ENCODE measurements at regions not wholly inside any gene's neighbourhood (a gene's known extent, or its start where the extent isn't known, plus 50 kb on each side); places are given as distances from the start of the nearest gene placed in this dataset.

DNA sequence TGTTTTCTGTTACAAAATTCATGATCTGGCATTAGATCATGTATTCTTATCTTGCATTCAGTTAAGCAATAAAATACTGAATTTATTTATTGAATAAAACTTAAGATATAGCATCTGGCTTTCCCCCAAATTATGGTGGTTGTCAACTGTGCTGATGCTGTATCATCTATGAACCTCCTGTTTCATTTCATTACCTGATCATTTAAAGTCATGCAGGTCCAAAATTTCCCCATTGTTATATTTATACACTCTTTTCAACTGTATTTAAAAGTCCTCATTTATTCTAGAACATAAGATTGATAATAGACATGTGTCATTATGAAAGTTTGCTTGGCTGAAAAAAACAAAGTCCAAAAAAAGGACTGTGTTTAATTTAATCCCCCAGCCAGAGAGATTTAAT lies 627.4 kb upstream of the ADGRB3 start:
- Histone ChIP-seq H3K4me2 (ENCODE audit: low read length) (no peak overlapping the region), H2AFZ (ENCODE audit: low read depth, low read length) (no peak overlapping the region)

DNA sequence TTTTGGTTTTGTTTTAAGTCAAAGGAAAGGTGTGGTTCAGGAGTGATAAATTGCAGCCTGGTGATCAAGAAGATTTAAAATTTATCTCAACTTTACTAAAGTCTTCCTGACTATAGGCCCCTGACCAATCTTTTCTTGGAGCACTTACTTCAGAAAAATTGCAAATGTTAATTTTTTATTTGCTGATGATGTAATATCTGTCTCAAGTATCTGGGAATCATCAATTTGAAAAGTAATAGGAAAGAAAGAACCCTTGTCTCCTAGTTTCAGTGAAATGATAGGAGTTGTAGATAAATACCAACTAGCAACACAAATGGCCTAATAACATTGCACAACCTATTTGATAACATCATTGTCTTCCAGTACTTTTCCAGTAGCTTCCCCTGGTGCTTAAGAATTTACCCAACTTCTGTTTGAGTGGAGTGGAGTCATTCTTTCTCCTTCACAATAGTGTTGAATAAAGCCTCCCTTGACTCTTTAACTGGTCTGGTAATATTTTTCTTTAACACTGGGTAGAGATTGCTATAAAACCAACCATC lies 648.3 kb upstream of the ADGRB3 start:
- H2AFZ ChIP-seq (ENCODE audit: low read depth, low read length) = no peak overlapping the region
- no peak overlapping the region for H3K4me2 ChIP-seq (ENCODE audit: low read length)
- H3K4me3 ChIP-seq (ENCODE audit: low read length) = no peak overlapping the region
- TF ChIP-seq EZH2phosphoT487 (IDR thresholded peaks at IDR 0.05; ENCODE audit: low read depth) = no peak
- TF ChIP-seq, protein P1, sequence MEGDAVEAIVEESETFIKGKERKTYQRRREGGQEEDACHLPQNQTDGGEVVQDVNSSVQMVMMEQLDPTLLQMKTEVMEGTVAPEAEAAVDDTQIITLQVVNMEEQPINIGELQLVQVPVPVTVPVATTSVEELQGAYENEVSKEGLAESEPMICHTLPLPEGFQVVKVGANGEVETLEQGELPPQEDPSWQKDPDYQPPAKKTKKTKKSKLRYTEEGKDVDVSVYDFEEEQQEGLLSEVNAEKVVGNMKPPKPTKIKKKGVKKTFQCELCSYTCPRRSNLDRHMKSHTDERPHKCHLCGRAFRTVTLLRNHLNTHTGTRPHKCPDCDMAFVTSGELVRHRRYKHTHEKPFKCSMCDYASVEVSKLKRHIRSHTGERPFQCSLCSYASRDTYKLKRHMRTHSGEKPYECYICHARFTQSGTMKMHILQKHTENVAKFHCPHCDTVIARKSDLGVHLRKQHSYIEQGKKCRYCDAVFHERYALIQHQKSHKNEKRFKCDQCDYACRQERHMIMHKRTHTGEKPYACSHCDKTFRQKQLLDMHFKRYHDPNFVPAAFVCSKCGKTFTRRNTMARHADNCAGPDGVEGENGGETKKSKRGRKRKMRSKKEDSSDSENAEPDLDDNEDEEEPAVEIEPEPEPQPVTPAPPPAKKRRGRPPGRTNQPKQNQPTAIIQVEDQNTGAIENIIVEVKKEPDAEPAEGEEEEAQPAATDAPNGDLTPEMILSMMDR (IDR thresholded peaks at IDR 0.05; ENCODE audit: low read depth, low read length) = no peak
- H3K9ac ChIP-seq (ENCODE audit: low read length) = no peak overlapping the region
- H3K27me3 ChIP-seq (ENCODE audit: low read depth, low read length) = no peaks in the 10 kb centered on the region
- no peaks in the 10 kb centered on the region for H3K4me1 ChIP-seq (ENCODE audit: low read length)
- H3K9me3 ChIP-seq (ENCODE audit: insufficient read depth, low read length) = no peaks in the 10 kb centered on the region
- no peaks in the 10 kb centered on the region for H3K36me3 ChIP-seq (replicated peaks; ENCODE audit: low read depth, low read length)
- no peaks in the 10 kb centered on the region for H4K20me1 ChIP-seq (ENCODE audit: insufficient read depth, low read length)
- no peak overlapping the region for H3K27ac ChIP-seq (ENCODE audit: low read length)
- H3K79me2 ChIP-seq (ENCODE audit: low read length) = no peaks in the 10 kb centered on the region

More for the DNA sequence above, 627.4 kb upstream of the ADGRB3 start:
- H3K4me1 ChIP-seq (ENCODE audit: low read length) = no peaks in the 10 kb centered on the region
- H3K9ac ChIP-seq (ENCODE audit: low read length) = no peak overlapping the region
- no peak overlapping the region for H3K27ac ChIP-seq (ENCODE audit: low read length)
- no peaks in the 10 kb centered on the region for H3K36me3 ChIP-seq (replicated peaks; ENCODE audit: low read depth, low read length)
- no peaks in the 10 kb centered on the region for H4K20me1 ChIP-seq (ENCODE audit: insufficient read depth, low read length)
- no peaks in the 10 kb centered on the region for H3K79me2 ChIP-seq (ENCODE audit: low read length)
- TF ChIP-seq, protein P1 (IDR thresholded peaks at IDR 0.05; ENCODE audit: low read depth, low read length) = no peak
- no peaks in the 10 kb centered on the region for H3K27me3 ChIP-seq (ENCODE audit: low read depth, low read length)
- no peak overlapping the region for H3K4me3 ChIP-seq (ENCODE audit: low read length)
- no peaks in the 10 kb centered on the region for H3K9me3 ChIP-seq (ENCODE audit: insufficient read depth, low read length)

- no peak overlapping the region for H2AFZ ChIP-seq (ENCODE audit: low read depth, low read length)
- no peaks in the 10 kb centered on the region for H3K27me3 ChIP-seq (ENCODE audit: low read depth, low read length)
Measured at GRCh38 chr6:67976486-67976885, 658.6 kb upstream of the ADGRB3 start.

GRCh38 chr6:67974931-67975330 lies 660.2 kb upstream of the ADGRB3 start:
- H3K4me3 ChIP-seq (ENCODE audit: low read length) = no peak overlapping the region
- H3K27ac ChIP-seq (ENCODE audit: low read length) = no peak overlapping the region
- H3K27me3 ChIP-seq (ENCODE audit: low read depth, low read length) = no peaks in the 10 kb centered on the region
- H3K36me3 ChIP-seq (replicated peaks; ENCODE audit: low read depth, low read length) = no peaks in the 10 kb centered on the region
- no peak overlapping the region for H3K4me2 ChIP-seq (ENCODE audit: low read length)
- TF ChIP-seq, protein P1 (IDR thresholded peaks at IDR 0.05; ENCODE audit: low read depth, low read length) = no peak
- TF ChIP-seq EZH2phosphoT487 (IDR thresholded peaks at IDR 0.05; ENCODE audit: low read depth) = no peak
- no peaks in the 10 kb centered on the region for H3K79me2 ChIP-seq (ENCODE audit: low read length)
- H4K20me1 ChIP-seq (ENCODE audit: insufficient read depth, low read length) = no peaks in the 10 kb centered on the region
- H2AFZ ChIP-seq (ENCODE audit: low read depth, low read length) = no peak overlapping the region
- H3K9ac ChIP-seq (ENCODE audit: low read length) = no peak overlapping the region
- H3K9me3 ChIP-seq (ENCODE audit: insufficient read depth, low read length) = no peaks in the 10 kb centered on the region
- peaks cover 6% of the 10 kb centered on the region; the same call in 1 of the 2 replicates for H3K4me1 ChIP-seq (ENCODE audit: low read length)

More at GRCh38 chr6:67976486-67976885, 658.6 kb upstream of the ADGRB3 start:
- Histone ChIP-seq H3K9me3 (ENCODE audit: insufficient read depth, low read length) (no peaks in the 10 kb centered on the region), H3K4me1 (ENCODE audit: low read length) (peaks cover 6% of the 10 kb centered on the region; the same call in 1 of the 2 replicates), H3K36me3 (replicated peaks; ENCODE audit: low read depth, low read length) (no peaks in the 10 kb centered on the region), H4K20me1 (ENCODE audit: insufficient read depth, low read length) (no peaks in the 10 kb centered on the region), H3K4me3 (ENCODE audit: low read length) (no peak overlapping the region), H3K27ac (ENCODE audit: low read length) (no peak overlapping the region), H3K4me2 (ENCODE audit: low read length) (no peak overlapping the region), H3K9ac (ENCODE audit: low read length) (no peak overlapping the region), H3K79me2 (ENCODE audit: low read length) (no peaks in the 10 kb centered on the region)
- TF ChIP-seq EZH2phosphoT487 (IDR thresholded peaks at IDR 0.05; ENCODE audit: low read depth) = no peak
